ENCODE measurements at regions not wholly inside any gene's neighbourhood (a gene's known extent, or its start where the extent isn't known, plus 50 kb on each side); places are given as distances from the start of the nearest gene placed in this dataset.

DNA sequence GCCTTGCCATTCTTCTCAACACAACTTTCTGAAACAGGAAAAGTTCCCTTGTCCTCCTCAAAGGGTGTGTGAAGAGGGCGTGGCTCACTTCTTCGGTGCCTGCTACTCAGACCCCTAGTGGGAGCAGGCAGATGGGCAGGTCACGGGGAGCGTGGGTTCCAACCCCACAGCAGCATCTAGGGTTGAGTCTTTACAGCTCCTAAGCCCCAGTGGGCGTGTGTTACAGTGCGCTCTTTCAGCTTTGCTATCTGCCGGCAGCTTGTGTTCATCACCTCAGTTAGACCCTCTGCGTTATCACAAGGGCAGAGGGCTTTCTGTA is 57.5 kb upstream of the KLF3 start:
- Histone ChIP-seq H3K4me3 (no peak overlapping the region), H3K27me3 (replicated peaks; ENCODE audit: insufficient read depth) (no peaks in the 10 kb centered on the region), H3K4me1 (ENCODE audit: control insufficient read depth in 1 of 2, low read depth in 2 of 2) (no peaks in the 10 kb centered on the region), H3K9me3 (no peaks in the 10 kb centered on the region), H3K27ac (no peak overlapping the region), H3K36me3 (no peaks in the 10 kb centered on the region)
- DNase-seq (ENCODE audit: low spot score) (no peak), ATAC-seq (ENCODE audit: insufficient number of reproducible peaks, low FRiP score, low read depth) (no peak)
- no peak for TF ChIP-seq CTCF (IDR thresholded peaks at IDR 0.05)

- Histone ChIP-seq H3K4me3 (no peak overlapping the region), H3K27me3 (replicated peaks; ENCODE audit: insufficient read depth) (no peaks in the 10 kb centered on the region), H3K27ac (no peak overlapping the region), H3K4me1 (ENCODE audit: control insufficient read depth in 1 of 2, low read depth in 2 of 2) (peaks cover 18 to 20% of the 10 kb centered on the region in 2 donors), H3K36me3 (no peaks in the 10 kb centered on the region), H3K9me3 (no peaks in the 10 kb centered on the region)
- DNase-seq (ENCODE audit: low spot score) (no peak), ATAC-seq (ENCODE audit: insufficient number of reproducible peaks, low FRiP score, low read depth) (no peak)
- no peak for TF ChIP-seq CTCF (IDR thresholded peaks at IDR 0.05)
Measured at GRCh38 chr4:38609614-38610013, 54.4 kb upstream of the KLF3 start.

- Histone ChIP-seq H3K4me3 (no peak overlapping the region), H3K9me3 (no peaks in the 10 kb centered on the region), H3K4me1 (ENCODE audit: control insufficient read depth in 1 of 2, low read depth in 2 of 2) (peaks cover 21 to 24% of the 10 kb centered on the region in 2 donors), H3K27ac (no peak overlapping the region), H3K36me3 (no peaks in the 10 kb centered on the region), H3K27me3 (replicated peaks; ENCODE audit: insufficient read depth) (no peaks in the 10 kb centered on the region)
- DNase-seq (ENCODE audit: low spot score) (no peak), ATAC-seq (ENCODE audit: insufficient number of reproducible peaks, low FRiP score, low read depth) (no peak)
- TF ChIP-seq CTCF (IDR thresholded peaks at IDR 0.05), result no peak
Measured at GRCh38 chr4:38610521-38610920, 53.5 kb upstream of the KLF3 start.

GRCh38 chr4:38610966-38611431 is 53.0 kb upstream of the KLF3 start:
- H3K27ac ChIP-seq, result no peak overlapping the region
- peak overlapping the region; percentile 24 for H3K4me3 ChIP-seq
- no peaks in the 10 kb centered on the region for H3K27me3 ChIP-seq (replicated peaks; ENCODE audit: insufficient read depth)
- ATAC-seq (ENCODE audit: insufficient number of reproducible peaks, low FRiP score, low read depth), result no peak
- peaks cover 21 to 24% of the 10 kb centered on the region in 2 donors for H3K4me1 ChIP-seq (ENCODE audit: control insufficient read depth in 1 of 2, low read depth in 2 of 2)
- TF ChIP-seq CTCF (IDR thresholded peaks at IDR 0.05), result no peak
- H3K9me3 ChIP-seq, result no peaks in the 10 kb centered on the region
- no peaks in the 10 kb centered on the region for H3K36me3 ChIP-seq
- DNase-seq (ENCODE audit: low spot score), result no peak

DNA sequence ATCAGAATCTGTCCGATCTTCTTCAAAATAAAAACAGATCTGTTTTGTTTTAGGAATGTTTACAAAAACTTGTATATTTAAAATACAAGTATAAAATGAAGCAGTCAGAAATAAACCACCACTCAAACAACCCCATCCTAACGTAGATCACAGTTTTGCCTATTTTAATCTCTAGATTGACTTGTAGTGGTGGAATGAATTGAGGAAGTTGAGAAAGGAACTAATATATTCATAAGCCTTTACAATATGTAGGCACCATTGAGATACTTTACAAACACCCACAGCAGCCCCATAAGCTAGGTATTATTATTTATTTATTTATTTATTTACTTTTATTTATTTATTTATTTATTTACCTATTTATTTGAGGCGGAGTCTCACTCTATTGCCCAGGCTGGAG is 52.3 kb upstream of the KLF3 start:
- H3K27me3 ChIP-seq (replicated peaks; ENCODE audit: insufficient read depth), result no peaks in the 10 kb centered on the region
- H3K27ac ChIP-seq, result no peak overlapping the region
- no peak for TF ChIP-seq CTCF (IDR thresholded peaks at IDR 0.05)
- DNase-seq (ENCODE audit: low spot score) (no peak), ATAC-seq (ENCODE audit: insufficient number of reproducible peaks, low FRiP score, low read depth) (no peak)
- H3K36me3 ChIP-seq, result no peaks in the 10 kb centered on the region
- H3K9me3 ChIP-seq, result no peaks in the 10 kb centered on the region
- no peak overlapping the region for H3K4me3 ChIP-seq
- H3K4me1 ChIP-seq (ENCODE audit: control insufficient read depth in 1 of 2, low read depth in 2 of 2), result peaks cover 21 to 24% of the 10 kb centered on the region in 2 donors
